ENCODE measurements at regions not wholly inside any gene's neighbourhood (a gene's known extent, or its start where the extent isn't known, plus 50 kb on each side); places are given as distances from the start of the nearest gene placed in this dataset.

DNA sequence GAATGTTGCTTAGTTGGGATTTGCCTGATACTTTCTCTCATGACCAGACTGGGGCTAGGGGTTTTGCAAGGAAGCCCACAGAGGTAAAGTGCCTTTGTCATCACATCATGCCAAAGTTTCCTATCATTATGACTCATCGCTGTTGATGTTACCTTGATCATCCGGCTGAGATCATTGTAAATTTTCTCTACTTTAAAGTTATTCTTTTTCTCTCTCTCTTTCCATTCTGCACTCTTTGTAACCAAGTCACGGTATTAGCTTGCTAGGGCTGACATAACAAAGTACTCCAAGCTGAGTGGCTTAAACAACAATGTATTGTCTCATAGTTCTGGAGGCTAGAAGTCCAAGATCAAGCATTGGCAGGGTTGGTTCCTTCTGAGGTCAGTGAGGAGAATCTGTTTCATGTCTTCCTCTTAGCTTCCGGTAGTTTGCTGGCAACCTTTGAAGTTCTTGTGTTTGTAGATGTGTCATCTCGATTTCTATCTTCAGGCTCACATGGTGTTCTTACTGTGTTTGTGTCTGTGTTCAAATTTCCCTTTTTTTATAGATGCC is 113.0 kb downstream of the DTHD1 start:
- TF ChIP-seq ZNF274 (IDR thresholded peaks at IDR 0.05; ENCODE audit: low read depth, low read length) (no peak), YY1 (IDR thresholded peaks at IDR 0.05; ENCODE audit: insufficient read depth, insufficient read length) (no peak), SUZ12 (IDR thresholded peaks at IDR 0.05; ENCODE audit: extremely low read depth, insufficient read depth, insufficient read length) (no peak)
- no peaks in the 10 kb centered on the region for H3K27me3 ChIP-seq (ENCODE audit: insufficient read depth, insufficient read length)
- no peaks in the 10 kb centered on the region for H3K36me3 ChIP-seq (ENCODE audit: insufficient read depth, insufficient read length, low read length)
- H3K4me3 ChIP-seq (ENCODE audit: insufficient read length, low read depth) = no peak overlapping the region
- no peaks in the 10 kb centered on the region for H3K9me3 ChIP-seq (ENCODE audit: insufficient read depth, low read length)
- no peaks in the 10 kb centered on the region for H3K4me1 ChIP-seq (ENCODE audit: insufficient read depth, insufficient read length)
- no peak for DNase-seq (ENCODE audit: low read depth, low spot score)
- no peak overlapping the region for H3K9ac ChIP-seq (ENCODE audit: insufficient read length, low read depth)

DNA sequence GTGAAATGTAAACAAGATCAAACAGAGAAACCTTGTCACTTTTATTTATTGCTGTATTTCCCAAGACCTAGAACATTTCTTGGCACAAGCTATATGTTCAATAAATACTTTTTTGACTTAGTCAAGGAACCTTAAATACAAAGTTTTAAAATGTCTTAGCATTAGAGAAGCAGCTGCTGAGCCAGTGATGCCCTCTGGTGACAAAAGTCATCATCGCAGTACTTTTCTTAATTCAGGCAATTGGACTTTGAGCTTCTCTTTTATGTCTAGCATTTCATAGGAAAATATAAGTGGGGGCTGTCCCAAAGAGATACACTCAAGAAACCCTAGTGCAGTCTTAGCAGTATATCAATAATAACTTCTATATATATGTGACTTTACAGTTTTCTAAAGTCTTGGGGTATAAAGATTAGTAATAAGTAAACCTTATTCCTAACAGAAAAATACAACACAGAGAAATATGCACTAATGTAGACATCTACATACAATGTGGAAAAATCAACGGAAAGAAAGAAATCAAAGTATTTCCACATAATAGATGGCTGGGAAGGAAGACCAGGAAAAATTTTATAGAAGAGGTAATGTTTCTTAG is 118.4 kb downstream of the DTHD1 start:
- no peak overlapping the region for H3K4me3 ChIP-seq (ENCODE audit: insufficient read length, low read depth)
- no peaks in the 10 kb centered on the region for H3K9me3 ChIP-seq (ENCODE audit: insufficient read depth, low read length)
- H3K36me3 ChIP-seq (ENCODE audit: insufficient read depth, insufficient read length, low read length) = no peaks in the 10 kb centered on the region
- H3K9ac ChIP-seq (ENCODE audit: insufficient read length, low read depth) = no peak overlapping the region
- no peaks in the 10 kb centered on the region for H3K27me3 ChIP-seq (ENCODE audit: insufficient read depth, insufficient read length)
- DNase-seq (ENCODE audit: low read depth, low spot score) = no peak
- no peaks in the 10 kb centered on the region for H3K4me1 ChIP-seq (ENCODE audit: insufficient read depth, insufficient read length)
- no peak for TF ChIP-seq SUZ12 (IDR thresholded peaks at IDR 0.05; ENCODE audit: extremely low read depth, insufficient read depth, insufficient read length)
- no peak for TF ChIP-seq ZNF274 (IDR thresholded peaks at IDR 0.05; ENCODE audit: low read depth, low read length)
- TF ChIP-seq YY1 (IDR thresholded peaks at IDR 0.05; ENCODE audit: insufficient read depth, insufficient read length) = no peak

DNA sequence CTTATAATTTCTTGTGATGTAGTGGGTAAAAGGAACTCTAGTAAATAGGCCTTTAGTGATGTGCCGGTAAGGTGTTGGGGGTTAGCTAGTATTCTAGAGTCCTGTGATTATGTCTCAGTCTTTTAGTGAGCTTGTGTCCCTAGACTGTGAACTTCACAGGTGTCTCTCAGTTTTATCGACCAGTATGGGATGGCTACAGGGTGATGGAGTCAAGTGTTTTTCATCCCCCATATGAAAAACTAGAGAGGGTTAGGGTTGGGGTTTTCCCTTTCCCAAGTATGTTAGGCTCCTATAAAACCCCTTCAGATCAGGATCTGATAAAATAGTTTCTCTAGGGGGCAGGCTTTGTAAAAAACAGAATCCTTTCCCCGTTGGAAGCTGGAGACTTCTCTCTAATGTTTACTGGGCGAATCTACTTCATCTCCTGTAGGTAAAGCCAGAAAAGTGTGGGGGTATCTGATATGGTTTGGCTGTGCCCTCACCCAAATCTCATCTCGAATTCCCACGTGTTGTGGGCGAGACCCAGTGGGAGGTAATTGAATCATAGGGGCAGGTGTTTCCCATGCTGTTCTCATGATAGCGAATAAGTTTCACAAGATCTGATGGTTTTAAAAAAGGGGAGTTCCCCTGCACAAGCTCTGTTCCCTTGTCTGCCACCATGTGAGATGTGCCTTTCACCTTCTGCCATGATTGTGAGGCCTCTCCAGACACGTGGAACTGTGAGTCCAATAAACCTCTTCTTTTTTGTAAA is 120.8 kb downstream of the DTHD1 start:
- Histone ChIP-seq H3K9ac (ENCODE audit: insufficient read length, low read depth) (no peak overlapping the region), H3K4me1 (ENCODE audit: insufficient read depth, insufficient read length) (no peaks in the 10 kb centered on the region), H3K9me3 (ENCODE audit: insufficient read depth, low read length) (no peaks in the 10 kb centered on the region), H3K27me3 (ENCODE audit: insufficient read depth, insufficient read length) (no peaks in the 10 kb centered on the region), H3K36me3 (ENCODE audit: insufficient read depth, insufficient read length, low read length) (no peaks in the 10 kb centered on the region), H3K4me3 (ENCODE audit: insufficient read length, low read depth) (no peak overlapping the region)
- no peak for DNase-seq (ENCODE audit: low read depth, low spot score)
- TF ChIP-seq ZNF274 (IDR thresholded peaks at IDR 0.05; ENCODE audit: low read depth, low read length) = no peak
- no peak for TF ChIP-seq YY1 (IDR thresholded peaks at IDR 0.05; ENCODE audit: insufficient read depth, insufficient read length)
- no peak for TF ChIP-seq SUZ12 (IDR thresholded peaks at IDR 0.05; ENCODE audit: extremely low read depth, insufficient read depth, insufficient read length)

DNA sequence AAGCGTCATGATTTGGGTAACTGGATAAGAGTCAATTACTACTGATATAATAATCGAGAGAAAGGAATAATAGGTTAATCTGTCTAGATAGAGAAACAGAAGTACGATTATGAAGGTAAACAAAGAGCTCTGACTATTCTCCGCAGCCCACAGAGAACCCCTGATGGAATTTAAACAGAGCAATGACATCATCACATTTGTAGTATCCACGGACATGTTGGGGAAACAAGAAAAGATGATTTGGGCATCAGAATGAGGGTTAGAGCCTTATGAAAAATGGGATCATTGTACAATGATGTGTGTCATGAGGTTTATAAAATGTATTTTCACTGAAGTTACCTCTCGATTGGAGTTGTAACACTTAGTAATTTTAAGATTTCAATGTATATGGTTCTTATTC is 129.9 kb downstream of the DTHD1 start:
- no peaks in the 10 kb centered on the region for H3K4me1 ChIP-seq (ENCODE audit: insufficient read depth, insufficient read length)
- H3K4me3 ChIP-seq (ENCODE audit: insufficient read length, low read depth) = no peak overlapping the region
- H3K36me3 ChIP-seq (ENCODE audit: insufficient read depth, insufficient read length, low read length) = no peaks in the 10 kb centered on the region
- H3K27me3 ChIP-seq (ENCODE audit: insufficient read depth, insufficient read length) = no peaks in the 10 kb centered on the region
- H3K9ac ChIP-seq (ENCODE audit: insufficient read length, low read depth) = no peak overlapping the region
- TF ChIP-seq YY1 (IDR thresholded peaks at IDR 0.05; ENCODE audit: insufficient read depth, insufficient read length) = no peak
- no peak for TF ChIP-seq SUZ12 (IDR thresholded peaks at IDR 0.05; ENCODE audit: extremely low read depth, insufficient read depth, insufficient read length)
- TF ChIP-seq ZNF274 (IDR thresholded peaks at IDR 0.05; ENCODE audit: low read depth, low read length) = no peak
- H3K9me3 ChIP-seq (ENCODE audit: insufficient read depth, low read length) = no peaks in the 10 kb centered on the region
- DNase-seq (ENCODE audit: low read depth, low spot score) = no peak

DNA sequence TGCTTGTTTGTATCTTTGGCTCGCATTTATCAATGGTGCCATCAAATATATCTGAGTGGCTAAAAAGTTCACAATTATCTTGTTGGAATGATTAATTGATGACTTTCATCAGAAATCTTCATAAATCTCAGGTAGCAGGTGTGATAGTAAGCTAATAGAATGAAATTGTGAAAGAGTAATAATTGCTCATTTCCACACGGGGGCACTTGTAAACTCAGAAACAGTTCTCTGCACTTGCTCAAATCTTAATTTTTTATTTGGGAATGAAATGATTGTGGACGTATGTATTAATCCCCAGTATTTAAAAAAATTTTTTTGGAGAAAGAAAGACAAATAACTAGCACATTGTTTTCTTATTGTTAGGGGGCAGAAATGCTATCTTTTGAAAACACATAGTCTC is 132.8 kb downstream of the DTHD1 start:
- Histone ChIP-seq H3K9ac (ENCODE audit: insufficient read length, low read depth) (no peak overlapping the region), H3K36me3 (ENCODE audit: insufficient read depth, insufficient read length, low read length) (no peaks in the 10 kb centered on the region), H3K4me1 (ENCODE audit: insufficient read depth, insufficient read length) (no peaks in the 10 kb centered on the region), H3K4me3 (ENCODE audit: insufficient read length, low read depth) (no peak overlapping the region), H3K9me3 (ENCODE audit: insufficient read depth, low read length) (no peaks in the 10 kb centered on the region), H3K27me3 (ENCODE audit: insufficient read depth, insufficient read length) (no peaks in the 10 kb centered on the region)
- TF ChIP-seq ZNF274 (IDR thresholded peaks at IDR 0.05; ENCODE audit: low read depth, low read length) (no peak), SUZ12 (IDR thresholded peaks at IDR 0.05; ENCODE audit: extremely low read depth, insufficient read depth, insufficient read length) (no peak), YY1 (IDR thresholded peaks at IDR 0.05; ENCODE audit: insufficient read depth, insufficient read length) (no peak)
- DNase-seq (ENCODE audit: low read depth, low spot score) = no peak

DNA sequence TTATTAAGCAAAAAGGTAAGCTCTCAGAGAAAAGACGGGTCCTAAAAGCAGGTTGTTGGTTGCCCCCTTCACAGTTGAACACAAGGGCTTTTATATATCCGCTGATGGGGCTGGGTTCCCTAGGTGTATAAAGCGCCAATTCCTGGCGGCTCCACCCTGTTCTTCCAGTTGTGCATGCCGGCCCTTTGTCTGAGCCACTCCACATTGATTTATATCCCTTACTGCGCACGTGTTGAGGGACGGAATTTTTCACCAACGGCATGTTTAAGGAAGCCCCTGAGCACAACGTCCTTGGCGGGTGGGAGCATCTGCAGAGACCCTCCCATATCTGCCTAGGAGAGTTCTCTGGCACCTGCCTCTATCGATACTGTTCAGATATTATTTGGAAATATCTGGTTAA is 135.7 kb downstream of the DTHD1 start:
- Histone ChIP-seq H3K4me3 (ENCODE audit: insufficient read length, low read depth) (no peak overlapping the region), H3K36me3 (ENCODE audit: insufficient read depth, insufficient read length, low read length) (no peaks in the 10 kb centered on the region), H3K27me3 (ENCODE audit: insufficient read depth, insufficient read length) (no peaks in the 10 kb centered on the region), H3K9ac (ENCODE audit: insufficient read length, low read depth) (no peak overlapping the region), H3K4me1 (ENCODE audit: insufficient read depth, insufficient read length) (no peaks in the 10 kb centered on the region), H3K9me3 (ENCODE audit: insufficient read depth, low read length) (peaks cover 4% of the 10 kb centered on the region; the same call in 1 of the 2 replicates)
- TF ChIP-seq ZNF274 (IDR thresholded peaks at IDR 0.05; ENCODE audit: low read depth, low read length) (no peak), YY1 (IDR thresholded peaks at IDR 0.05; ENCODE audit: insufficient read depth, insufficient read length) (no peak), SUZ12 (IDR thresholded peaks at IDR 0.05; ENCODE audit: extremely low read depth, insufficient read depth, insufficient read length) (no peak)
- DNase-seq (ENCODE audit: low read depth, low spot score) = no peak

DNA sequence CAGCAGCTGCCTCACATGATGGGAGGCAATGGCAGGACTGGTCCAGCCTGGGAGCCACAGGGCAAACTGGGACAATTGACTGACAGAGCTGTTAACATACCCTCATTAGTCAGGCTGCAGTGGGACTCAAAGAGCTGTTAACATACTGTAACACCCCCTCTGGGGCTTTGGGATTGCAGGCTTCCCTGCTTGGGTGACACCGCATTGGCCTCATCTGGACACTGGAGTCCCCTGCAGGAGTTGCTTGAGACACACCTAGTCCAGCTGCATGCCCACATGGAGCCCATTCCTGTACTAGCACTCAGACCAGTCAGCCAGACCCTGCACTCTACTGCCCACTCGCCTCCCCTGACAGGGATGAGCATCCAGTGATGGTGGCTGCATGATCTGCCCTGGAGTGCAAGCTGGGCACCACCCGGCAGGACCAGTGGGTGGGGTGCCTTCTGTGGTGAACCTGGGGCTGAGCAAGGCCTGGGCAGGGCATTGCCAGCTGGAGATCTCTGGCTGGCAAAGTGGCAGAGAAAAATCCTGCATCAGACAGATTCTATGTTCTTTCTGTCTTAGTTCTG is 138.8 kb downstream of the DTHD1 start:
- H3K27me3 ChIP-seq (ENCODE audit: insufficient read depth, insufficient read length) = no peaks in the 10 kb centered on the region
- H3K9me3 ChIP-seq (ENCODE audit: insufficient read depth, low read length) = peaks cover 4% of the 10 kb centered on the region; the same call in 1 of the 2 replicates
- no peaks in the 10 kb centered on the region for H3K36me3 ChIP-seq (ENCODE audit: insufficient read depth, insufficient read length, low read length)
- H3K9ac ChIP-seq (ENCODE audit: insufficient read length, low read depth) = no peak overlapping the region
- no peaks in the 10 kb centered on the region for H3K4me1 ChIP-seq (ENCODE audit: insufficient read depth, insufficient read length)
- no peak overlapping the region for H3K4me3 ChIP-seq (ENCODE audit: insufficient read length, low read depth)
- TF ChIP-seq ZNF274 (IDR thresholded peaks at IDR 0.05; ENCODE audit: low read depth, low read length) = no peak
- TF ChIP-seq YY1 (IDR thresholded peaks at IDR 0.05; ENCODE audit: insufficient read depth, insufficient read length) = no peak
- TF ChIP-seq SUZ12 (IDR thresholded peaks at IDR 0.05; ENCODE audit: extremely low read depth, insufficient read depth, insufficient read length) = no peak
- DNase-seq (ENCODE audit: low read depth, low spot score) = no peak

Measured in NT2/D1 (cell line).